Stimulated activated memory B cell treated with anti-CD40 and anti-IgM and Interleukin-4, amounts not matched to agents 10 μg/mL and 1 μg/mL and 100 μg/mL, for 72 hours (primary cell): ENCODE measurements at regions not wholly inside any gene's neighbourhood (a gene's known extent, or its start where the extent isn't known, plus 50 kb on each side); places are given as distances from the start of the nearest gene placed in this dataset.
"Not testable (repeated sequence)": the region's sequence is repeated elsewhere in the genome, so short reads cannot be mapped to it uniquely, and the experiment has no call there.

Experiments used
- ATAC-seq: fragments of 150-1000 bp; cut with Tn5 transposase; 2 replicates; pipeline ENCODE4 v1.10.0; 2021
- H3K27ac Mint-ChIP-seq: one replicate; pipeline ENCODE4 v1.8.0; 2022; ENCODE audit warnings: mild to moderate bottlenecking, mixed read lengths
- H3K27me3 Mint-ChIP-seq: one replicate; pipeline ENCODE4 v1.8.0; 2022; ENCODE audit warnings: mixed read lengths
- H3K36me3 Mint-ChIP-seq: one replicate; pipeline ENCODE4 v1.8.0; 2022; ENCODE audit warnings: mixed read lengths
- H3K4me1 Mint-ChIP-seq: one replicate; pipeline ENCODE4 v1.8.0; 2022; ENCODE audit warnings: mixed read lengths
- H3K4me3 Mint-ChIP-seq: one replicate; pipeline ENCODE4 v1.8.0; 2022; ENCODE audit warnings: mild to moderate bottlenecking, moderate library complexity, mixed read lengths
- H3K9me3 Mint-ChIP-seq: one replicate; pipeline ENCODE4 v1.8.0; 2022; ENCODE audit warnings: mixed read lengths

DNA sequence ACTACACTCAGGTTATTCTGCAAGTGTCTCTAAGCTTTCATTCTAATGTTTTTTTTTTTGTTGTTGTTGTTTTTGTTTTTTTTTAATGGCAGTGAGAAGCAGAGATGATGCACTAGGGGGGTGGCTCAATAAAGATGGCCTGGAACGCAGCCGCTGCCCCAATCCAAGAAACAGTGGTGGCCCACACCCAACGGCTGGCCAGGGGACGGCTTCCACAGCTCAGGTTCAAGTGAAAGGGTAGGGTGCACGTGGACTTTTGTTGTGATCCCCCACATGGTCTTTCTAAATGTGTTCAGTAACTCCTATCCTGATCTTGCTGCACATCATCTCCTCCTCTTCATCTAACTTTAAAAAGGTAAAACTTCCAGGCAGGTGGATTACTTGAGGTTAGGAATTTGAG, 190.1 kb downstream of the NDUFA10 start:
- H3K27ac Mint-ChIP-seq = no peak overlapping the region
- ATAC-seq = no peak
- H3K36me3 Mint-ChIP-seq = peaks cover 5% of the 10 kb centered on the region
- no peak overlapping the region for H3K4me3 Mint-ChIP-seq
- no peaks in the 10 kb centered on the region for H3K4me1 Mint-ChIP-seq
- H3K9me3 Mint-ChIP-seq = peaks cover 7% of the 10 kb centered on the region
- H3K27me3 Mint-ChIP-seq = peaks cover 9% of the 10 kb centered on the region

GRCh38 chr2:239834143-239834542, 191.0 kb downstream of the NDUFA10 start:
- Mint-ChIP-seq H3K9me3 (peaks cover 7% of the 10 kb centered on the region), H3K4me3 (no peak overlapping the region), H3K4me1 (no peaks in the 10 kb centered on the region), H3K27me3 (peaks cover 9% of the 10 kb centered on the region), H3K36me3 (peaks cover 5% of the 10 kb centered on the region), H3K27ac (no peak overlapping the region)
- no peak for ATAC-seq

GRCh38 chr2:239833269-239834109, 191.7 kb downstream of the NDUFA10 start:
- Mint-ChIP-seq H3K4me3 (no peak overlapping the region), H3K4me1 (no peaks in the 10 kb centered on the region), H3K9me3 (peaks cover 7% of the 10 kb centered on the region), H3K27ac (no peak overlapping the region), H3K36me3 (peaks cover 5% of the 10 kb centered on the region), H3K27me3 (peaks cover 9% of the 10 kb centered on the region)
- ATAC-seq = no peak

GRCh38 chr2:239832490-239833268, 192.5 kb downstream of the NDUFA10 start:
- H3K4me3 Mint-ChIP-seq = no peak overlapping the region
- no peak for ATAC-seq
- H3K27me3 Mint-ChIP-seq = peaks cover 9% of the 10 kb centered on the region
- peaks cover 7% of the 10 kb centered on the region for H3K9me3 Mint-ChIP-seq
- no peaks in the 10 kb centered on the region for H3K4me1 Mint-ChIP-seq
- H3K27ac Mint-ChIP-seq = no peak overlapping the region
- peaks cover 5% of the 10 kb centered on the region for H3K36me3 Mint-ChIP-seq

- ATAC-seq = no peak
- Mint-ChIP-seq H3K36me3 (peaks cover 2% of the 10 kb centered on the region), H3K27ac (no peak overlapping the region), H3K4me3 (no peak overlapping the region), H3K4me1 (no peaks in the 10 kb centered on the region), H3K27me3 (peaks cover 9% of the 10 kb centered on the region), H3K9me3 (peaks cover 5% of the 10 kb centered on the region)
These were observed 193.2 kb downstream of the NDUFA10 start for GRCh38 chr2:239831861-239832489.

DNA sequence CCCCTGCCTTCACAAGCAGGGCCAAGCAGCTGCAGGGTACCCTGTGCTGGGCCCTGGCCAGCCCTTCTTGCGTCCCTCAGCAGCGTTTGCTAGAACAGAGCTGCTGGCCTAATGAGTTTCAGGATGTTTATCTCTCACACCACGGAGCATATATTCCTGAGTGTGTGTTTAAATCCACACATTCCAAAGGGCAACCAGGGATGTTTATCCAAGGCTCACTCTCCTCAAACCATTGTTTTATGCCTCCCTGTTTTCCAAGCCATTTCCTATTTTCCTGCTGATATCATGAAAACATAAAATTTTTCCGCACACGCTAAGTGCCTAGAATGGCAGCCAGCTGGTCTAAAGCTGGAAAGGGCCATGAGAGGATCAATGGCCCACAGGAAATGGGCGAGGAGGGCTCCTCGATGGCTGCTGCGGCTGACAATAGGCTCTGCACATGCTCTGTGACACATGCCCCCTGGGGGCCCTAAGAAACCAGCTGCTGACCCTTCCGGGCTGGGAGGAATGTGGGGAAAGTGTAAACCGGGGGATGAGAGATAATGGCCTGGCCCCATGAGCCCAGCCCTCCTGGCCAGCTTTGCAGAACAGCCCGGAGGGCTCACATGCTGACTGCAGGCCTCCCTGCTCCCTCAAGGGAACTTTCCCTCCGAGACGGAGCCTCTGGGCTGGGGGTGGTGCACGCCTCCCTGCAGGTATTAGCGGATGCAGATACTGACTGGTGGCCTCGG, 194.0 kb downstream of the NDUFA10 start:
- no peak for ATAC-seq
- Mint-ChIP-seq H3K36me3 (no peaks in the 10 kb centered on the region), H3K4me1 (no peaks in the 10 kb centered on the region), H3K4me3 (no peak overlapping the region), H3K27ac (no peak overlapping the region), H3K9me3 (peaks cover 3% of the 10 kb centered on the region), H3K27me3 (peaks cover 9% of the 10 kb centered on the region)

DNA sequence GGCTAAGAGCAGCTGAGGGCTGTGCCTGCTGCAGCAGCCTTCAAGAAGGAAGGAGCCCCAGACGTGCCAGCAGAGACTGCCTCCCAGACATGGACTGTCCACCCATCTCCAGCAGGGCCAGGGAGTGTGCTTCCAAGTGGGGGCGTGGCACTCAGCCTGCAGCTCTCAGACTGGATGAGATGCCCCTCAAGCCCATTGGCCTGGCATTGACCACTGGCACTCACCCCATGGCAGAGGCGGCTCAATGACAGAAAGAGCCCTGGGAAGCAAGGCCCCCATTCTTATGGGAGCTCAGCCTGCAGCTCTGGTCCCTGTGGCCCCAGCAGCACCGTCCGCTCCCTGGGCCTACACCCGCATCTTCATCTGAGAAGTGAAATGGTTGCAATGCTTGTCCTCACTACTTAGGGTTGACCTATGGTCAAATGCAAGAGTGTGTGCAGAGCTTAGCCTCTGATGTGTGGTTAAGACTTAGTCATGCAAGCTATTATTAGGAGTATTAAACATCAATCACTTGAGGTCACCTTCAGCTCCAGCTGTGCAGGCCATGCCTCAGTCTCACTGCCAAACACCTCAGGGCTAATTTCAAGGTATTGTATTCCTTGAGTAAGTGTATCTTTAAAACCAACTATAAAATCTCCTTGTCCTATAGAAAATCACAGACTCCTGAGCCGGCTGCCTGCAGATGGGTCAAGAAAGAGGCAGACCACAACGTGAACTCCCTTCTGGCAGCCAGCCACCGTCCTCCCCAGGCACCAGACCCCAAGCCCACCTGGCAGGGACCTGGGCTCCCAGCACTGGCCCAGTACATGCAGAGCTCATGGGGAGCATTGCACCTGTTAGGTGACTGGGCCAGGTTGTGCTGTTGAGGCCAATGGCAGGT, 194.8 kb downstream of the NDUFA10 start:
- Mint-ChIP-seq H3K36me3 (no peaks in the 10 kb centered on the region), H3K4me3 (no peak overlapping the region), H3K4me1 (no peaks in the 10 kb centered on the region), H3K27me3 (peaks cover 9% of the 10 kb centered on the region), H3K9me3 (no peaks in the 10 kb centered on the region), H3K27ac (no peak overlapping the region)
- no peak for ATAC-seq

GRCh38 chr2:239829326-239829725, 195.8 kb downstream of the NDUFA10 start:
- ATAC-seq = no peak
- Mint-ChIP-seq H3K27ac (no peak overlapping the region), H3K9me3 (no peaks in the 10 kb centered on the region), H3K4me1 (no peaks in the 10 kb centered on the region), H3K36me3 (no peaks in the 10 kb centered on the region), H3K27me3 (peaks cover 9% of the 10 kb centered on the region), H3K4me3 (no peak overlapping the region)

DNA sequence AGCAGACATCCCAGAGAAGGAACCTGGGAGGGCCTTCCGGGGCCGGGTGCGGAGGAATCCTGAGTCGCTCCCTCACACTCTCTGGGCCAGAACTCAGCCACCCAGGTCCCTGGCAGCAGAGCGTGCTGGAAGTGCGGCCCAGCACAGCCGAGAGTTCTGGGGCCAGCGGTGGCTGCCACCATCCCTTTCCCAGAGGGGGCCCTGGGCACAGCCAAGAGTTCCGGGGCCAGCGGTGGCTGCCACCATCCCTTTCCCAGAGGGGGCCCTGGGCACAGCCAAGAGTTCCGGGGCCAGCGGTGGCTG, 196.2 kb downstream of the NDUFA10 start:
- H3K27me3 Mint-ChIP-seq, H3K4me3 Mint-ChIP-seq, H3K27ac Mint-ChIP-seq, H3K4me1 Mint-ChIP-seq, H3K9me3 Mint-ChIP-seq, H3K36me3 Mint-ChIP-seq, ATAC-seq: not testable (repeated sequence)

GRCh38 chr2:239828192-239828972, 196.8 kb downstream of the NDUFA10 start:
- peaks cover 10% of the 10 kb centered on the region for H3K27me3 Mint-ChIP-seq
- H3K9me3 Mint-ChIP-seq = no peaks in the 10 kb centered on the region
- H3K27ac Mint-ChIP-seq = no peak overlapping the region
- H3K36me3 Mint-ChIP-seq = no peaks in the 10 kb centered on the region
- ATAC-seq = no peak
- H3K4me1 Mint-ChIP-seq = no peaks in the 10 kb centered on the region
- H3K4me3 Mint-ChIP-seq = no peak overlapping the region

GRCh38 chr2:239827523-239827890, 197.6 kb downstream of the NDUFA10 start:
- no peaks in the 10 kb centered on the region for H3K36me3 Mint-ChIP-seq
- ATAC-seq = no peak
- H3K27me3 Mint-ChIP-seq = peaks cover 11% of the 10 kb centered on the region
- H3K27ac Mint-ChIP-seq = no peak overlapping the region
- H3K9me3 Mint-ChIP-seq = no peaks in the 10 kb centered on the region
- H3K4me3 Mint-ChIP-seq = no peak overlapping the region
- peaks cover 2% of the 10 kb centered on the region for H3K4me1 Mint-ChIP-seq

DNA sequence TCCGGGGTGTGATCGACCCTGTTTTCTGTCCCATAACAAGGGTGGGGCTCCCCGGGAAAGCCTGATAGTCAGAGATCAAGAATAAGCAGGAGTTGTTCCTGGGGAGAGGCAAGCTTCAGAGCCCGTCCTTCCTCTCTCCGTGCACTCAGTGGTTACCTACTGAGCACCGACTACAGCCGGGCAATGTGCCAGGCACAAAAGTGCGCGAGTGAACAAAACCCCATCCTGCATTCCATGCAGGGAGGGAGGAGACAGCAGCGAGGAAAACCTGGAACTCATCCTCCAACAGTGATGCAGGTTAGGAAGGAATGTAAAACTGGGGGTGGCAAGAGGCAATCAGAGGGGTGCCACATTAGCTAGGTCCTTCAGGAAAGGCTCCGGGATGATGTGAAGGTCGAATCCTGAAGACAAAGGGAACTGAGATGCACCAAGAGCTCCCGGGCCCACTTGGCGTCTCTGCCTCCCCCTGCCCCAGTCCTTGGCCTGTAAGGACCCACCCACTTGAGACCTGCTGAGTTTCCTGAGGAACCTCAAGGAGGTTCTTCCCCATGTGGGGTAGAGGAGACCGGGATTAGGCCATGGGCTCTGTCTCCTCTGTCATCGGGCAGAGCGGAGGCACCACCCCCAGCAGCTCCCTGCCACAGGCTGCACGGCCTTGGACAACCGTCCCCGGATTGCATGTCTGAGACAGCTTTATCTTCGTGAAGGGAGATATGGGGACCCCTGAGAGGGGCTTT, 198.2 kb downstream of the NDUFA10 start:
- Mint-ChIP-seq H3K27me3 (peaks cover 16% of the 10 kb centered on the region), H3K36me3 (no peaks in the 10 kb centered on the region), H3K27ac (no peak overlapping the region), H3K9me3 (no peaks in the 10 kb centered on the region), H3K4me1 (peaks cover 8% of the 10 kb centered on the region), H3K4me3 (no peak overlapping the region)
- ATAC-seq = no peak

DNA sequence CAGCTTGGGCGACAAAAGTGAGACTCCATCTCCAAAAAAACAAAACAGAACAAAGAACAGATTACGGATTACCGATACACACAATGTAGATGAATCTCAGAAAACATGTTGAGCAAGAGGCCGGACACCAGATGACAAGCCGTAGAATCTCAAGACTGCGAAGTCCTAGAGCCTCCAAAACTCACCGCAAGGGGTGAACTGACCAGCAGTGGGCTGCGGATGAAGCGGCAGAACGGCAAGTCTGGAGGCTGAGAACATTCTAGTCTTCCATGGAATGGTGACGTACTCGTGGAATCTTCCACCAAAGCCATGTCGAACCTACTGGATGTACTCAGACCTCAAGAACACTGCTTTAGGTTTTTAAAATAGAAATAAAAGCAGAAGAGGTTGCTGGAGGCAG, 198.8 kb downstream of the NDUFA10 start:
- Mint-ChIP-seq H3K27me3 (peaks cover 21% of the 10 kb centered on the region), H3K4me3 (no peak overlapping the region), H3K4me1 (peaks cover 14% of the 10 kb centered on the region), H3K9me3 (no peaks in the 10 kb centered on the region), H3K36me3 (no peaks in the 10 kb centered on the region), H3K27ac (no peak overlapping the region)
- no peak for ATAC-seq
